Peyer's patch (tissue), 4 donors: ENCODE measurements at regions not wholly inside any gene's neighbourhood (a gene's known extent, or its start where the extent isn't known, plus 50 kb on each side); places are given as distances from the start of the nearest gene placed in this dataset.

Source experiments
- DNase-seq, 3 donors: peaks; one replicate each; pipeline ENCODE4 v3.0.0-alpha.2; 2017 to 2019
- H3K27ac ChIP-seq, 4 donors: fragments of 200-600 bp; sonication (generic); one replicate each; pipeline ENCODE4 v1.5.1; 2016 to 2019
- H3K27me3 ChIP-seq, 2 donors: fragments of 200-600 bp; sonication (generic); one replicate each; pipeline ENCODE4 v1.5.1; 2019
- H3K36me3 ChIP-seq, 3 donors: fragments of 200-600 bp; sonication (generic); one replicate each; pipeline ENCODE4 v1.5.1; 2016 to 2019
- H3K4me1 ChIP-seq, 4 donors: fragments of 200-600 bp; sonication (generic); one replicate each; pipeline ENCODE4 v1.5.1; 2016 to 2019
- H3K4me3 ChIP-seq, 4 donors: fragments of 200-600 bp; sonication (generic); 1 replicate in 3 of 4; 2 replicates in 1 of 4; pipeline ENCODE4 v1.5.1; 2016 to 2019; ENCODE audit warnings: mild to moderate bottlenecking in 1 of 4
- H3K9me3 ChIP-seq, 4 donors: fragments of 200-600 bp; sonication (generic); one replicate each; pipeline ENCODE4 v1.5.1; 2016 to 2019; ENCODE audit warnings: mild to moderate bottlenecking in 1 of 4
- POLR2A ChIP-seq, 2 donors: fragments of 450-650 bp; IDR thresholded peaks; one replicate each; pipeline ENCODE4 v1.5.1; 2017; ENCODE audit warnings: antibody characterized with exemption in 2 of 2, mild to moderate bottlenecking in 2 of 2, moderate library complexity in 2 of 2
- TF ChIP-seq, protein P1 (sequence below), 6 experiments: fragments of 450-650 bp in 4 of 6; fragments of 200-600 bp in 2 of 6; sonication (generic) in 1 of 6; IDR thresholded peaks; one replicate each; pipeline ENCODE4 v1.5.1; 2017 to 2019; ENCODE audit warnings: antibody characterized with exemption in 6 of 6, mild to moderate bottlenecking in 3 of 6, moderate library complexity in 1 of 6

DNA sequence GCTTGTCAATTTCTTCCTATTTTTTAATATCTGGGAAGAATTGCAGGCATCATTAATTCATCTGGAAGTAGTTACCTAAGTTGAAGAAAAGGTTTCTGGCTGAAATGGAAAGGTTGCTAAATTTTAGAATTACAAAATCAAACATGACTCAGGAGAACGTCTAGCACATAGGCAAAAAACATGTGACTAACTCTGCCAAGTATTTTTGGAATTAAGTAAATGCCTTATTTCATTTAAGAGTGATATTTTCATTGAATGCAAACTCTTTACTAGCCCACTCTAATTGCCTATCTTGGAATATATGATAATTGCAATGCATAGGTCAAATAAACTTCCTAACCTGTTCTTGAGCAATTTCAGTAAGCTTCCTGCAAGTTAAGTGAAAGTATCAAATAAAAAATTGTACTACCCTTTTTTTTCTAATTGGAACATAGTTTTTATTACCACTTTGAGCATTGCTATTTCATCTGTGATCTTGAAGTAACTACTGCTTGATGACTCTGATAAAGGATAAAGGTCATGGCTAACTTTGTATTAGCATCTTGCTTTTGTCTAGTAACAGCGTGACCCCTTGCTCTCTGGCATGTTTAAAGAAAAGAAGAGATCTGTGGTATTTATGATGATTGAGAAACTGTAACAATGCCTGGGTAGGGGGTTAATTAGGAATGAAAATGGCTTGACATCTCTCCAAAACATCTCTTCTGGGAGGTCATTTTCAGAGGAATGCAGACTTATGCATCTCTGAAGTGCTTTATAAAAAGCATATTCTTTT lies 208.3 kb upstream of the NCAM2 start:
- Histone ChIP-seq H3K4me1 (no peaks in the 10 kb centered on the region), H3K9me3 (peaks cover 0 to 4% (median 0%) of the 10 kb centered on the region in 4 donors), H3K27me3 (no peaks in the 10 kb centered on the region), H3K27ac (no peak overlapping the region), H3K36me3 (no peaks in the 10 kb centered on the region), H3K4me3 (no peak overlapping the region)
- no peak for TF ChIP-seq POLR2A (IDR thresholded peaks at IDR 0.05)
- TF ChIP-seq, protein P1, sequence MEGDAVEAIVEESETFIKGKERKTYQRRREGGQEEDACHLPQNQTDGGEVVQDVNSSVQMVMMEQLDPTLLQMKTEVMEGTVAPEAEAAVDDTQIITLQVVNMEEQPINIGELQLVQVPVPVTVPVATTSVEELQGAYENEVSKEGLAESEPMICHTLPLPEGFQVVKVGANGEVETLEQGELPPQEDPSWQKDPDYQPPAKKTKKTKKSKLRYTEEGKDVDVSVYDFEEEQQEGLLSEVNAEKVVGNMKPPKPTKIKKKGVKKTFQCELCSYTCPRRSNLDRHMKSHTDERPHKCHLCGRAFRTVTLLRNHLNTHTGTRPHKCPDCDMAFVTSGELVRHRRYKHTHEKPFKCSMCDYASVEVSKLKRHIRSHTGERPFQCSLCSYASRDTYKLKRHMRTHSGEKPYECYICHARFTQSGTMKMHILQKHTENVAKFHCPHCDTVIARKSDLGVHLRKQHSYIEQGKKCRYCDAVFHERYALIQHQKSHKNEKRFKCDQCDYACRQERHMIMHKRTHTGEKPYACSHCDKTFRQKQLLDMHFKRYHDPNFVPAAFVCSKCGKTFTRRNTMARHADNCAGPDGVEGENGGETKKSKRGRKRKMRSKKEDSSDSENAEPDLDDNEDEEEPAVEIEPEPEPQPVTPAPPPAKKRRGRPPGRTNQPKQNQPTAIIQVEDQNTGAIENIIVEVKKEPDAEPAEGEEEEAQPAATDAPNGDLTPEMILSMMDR (IDR thresholded peaks at IDR 0.05) = no peak
- no peak for DNase-seq

DNA sequence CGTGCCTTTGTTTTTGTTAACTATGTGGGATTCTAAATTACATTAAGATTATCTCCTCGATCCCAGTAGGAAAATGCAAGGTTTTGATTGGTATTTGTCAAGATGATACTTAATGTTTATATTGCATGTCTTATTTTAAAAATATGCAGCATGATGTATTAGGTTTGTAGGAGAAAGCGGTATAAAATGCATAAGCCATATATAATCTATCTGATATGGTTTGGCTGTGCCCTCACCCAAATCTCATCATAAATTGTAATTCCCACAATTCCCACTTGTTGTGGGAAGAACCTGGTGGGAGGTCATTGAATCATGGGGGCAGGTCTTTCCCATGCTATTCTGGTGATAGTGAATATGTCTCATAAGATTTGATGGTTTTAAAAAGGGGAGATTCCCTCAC lies 198.1 kb upstream of the NCAM2 start:
- Histone ChIP-seq H3K27ac (no peak overlapping the region), H3K27me3 (no peaks in the 10 kb centered on the region), H3K9me3 (no peaks in the 10 kb centered on the region), H3K4me3 (no peak overlapping the region), H3K36me3 (no peaks in the 10 kb centered on the region), H3K4me1 (no peaks in the 10 kb centered on the region)
- DNase-seq = no peak
- TF ChIP-seq POLR2A (IDR thresholded peaks at IDR 0.05) = no peak
- TF ChIP-seq, protein P1 (IDR thresholded peaks at IDR 0.05) = no peak

DNA sequence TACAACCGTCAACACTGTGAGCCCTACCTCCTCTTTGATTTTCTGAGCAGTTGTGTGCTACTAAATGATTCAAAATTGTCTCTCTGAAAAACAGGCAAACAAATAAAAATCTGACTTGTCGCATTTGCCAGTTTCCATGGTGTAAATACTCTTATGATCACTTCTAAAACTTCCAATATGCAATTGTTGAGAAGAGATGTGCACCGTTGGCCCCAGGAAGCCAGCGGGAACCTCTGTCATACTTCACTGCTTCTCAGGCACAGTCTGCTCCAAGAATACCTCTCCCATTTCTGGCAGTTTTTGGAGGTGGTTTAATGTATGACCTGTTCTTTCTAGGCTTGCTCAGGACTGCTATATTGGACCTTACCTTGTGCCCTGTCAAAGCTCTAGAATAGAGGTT lies 196.0 kb upstream of the NCAM2 start:
- DNase-seq = no peak
- Histone ChIP-seq H3K4me3 (no peak overlapping the region), H3K27ac (no peak overlapping the region), H3K27me3 (no peaks in the 10 kb centered on the region), H3K4me1 (no peaks in the 10 kb centered on the region), H3K9me3 (no peaks in the 10 kb centered on the region), H3K36me3 (no peaks in the 10 kb centered on the region)
- TF ChIP-seq, protein P1 (IDR thresholded peaks at IDR 0.05) = no peak
- TF ChIP-seq POLR2A (IDR thresholded peaks at IDR 0.05) = no peak

- no peak for TF ChIP-seq POLR2A (IDR thresholded peaks at IDR 0.05)
- TF ChIP-seq, protein P1 (IDR thresholded peaks at IDR 0.05) = no peak
- no peak for DNase-seq
- H3K27me3 ChIP-seq = no peaks in the 10 kb centered on the region
- no peaks in the 10 kb centered on the region for H3K36me3 ChIP-seq
- H3K4me3 ChIP-seq = no peak overlapping the region
- H3K9me3 ChIP-seq = no peaks in the 10 kb centered on the region
- H3K27ac ChIP-seq = no peak overlapping the region
- no peaks in the 10 kb centered on the region for H3K4me1 ChIP-seq
These were observed 195.5 kb upstream of the NCAM2 start for GRCh38 chr21:20802631-20803260.

DNA sequence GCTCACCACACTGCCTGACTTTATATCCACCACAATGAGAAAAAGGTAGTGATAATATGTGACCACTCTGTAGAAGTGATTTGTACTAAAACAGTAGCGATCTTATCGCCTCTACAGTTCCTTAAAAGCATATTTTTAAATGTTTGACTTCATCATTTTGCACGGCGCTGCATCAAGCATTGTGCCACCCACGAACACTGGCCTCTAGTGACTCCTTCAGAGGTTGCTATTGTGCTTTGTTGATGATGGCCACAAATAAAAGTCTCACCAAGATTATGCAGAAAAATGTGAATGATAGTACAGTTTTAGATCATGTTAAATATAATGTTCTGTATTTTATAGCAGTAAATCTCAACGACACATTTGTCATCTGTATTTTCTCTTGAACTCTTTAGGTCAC lies 186.5 kb upstream of the NCAM2 start:
- Histone ChIP-seq H3K27me3 (no peaks in the 10 kb centered on the region), H3K9me3 (no peaks in the 10 kb centered on the region), H3K4me1 (no peaks in the 10 kb centered on the region), H3K4me3 (no peak overlapping the region), H3K27ac (no peak overlapping the region), H3K36me3 (no peaks in the 10 kb centered on the region)
- no peak for TF ChIP-seq POLR2A (IDR thresholded peaks at IDR 0.05)
- TF ChIP-seq, protein P1 (IDR thresholded peaks at IDR 0.05) = no peak
- DNase-seq = no peak
